Cardiac septum (tissue), 1 donor: ENCODE measurements at regions not wholly inside any gene's neighbourhood (a gene's known extent, or its start where the extent isn't known, plus 50 kb on each side); places are given as distances from the start of the nearest gene placed in this dataset.

Source experiments
- DNase-seq: peaks from one replicate; pipeline ENCODE4 v3.0.0-alpha.2; 2020; ENCODE audit warnings: low spot score
- intact Hi-C: fragments of 100-400 bp; cut with DNase I; formaldehyde crosslinking; loops from one replicate; pipeline ENCODE4 v1.14.0; 2022
- donor health status: DM: no; HTN: no; CAD: no.

DNA sequence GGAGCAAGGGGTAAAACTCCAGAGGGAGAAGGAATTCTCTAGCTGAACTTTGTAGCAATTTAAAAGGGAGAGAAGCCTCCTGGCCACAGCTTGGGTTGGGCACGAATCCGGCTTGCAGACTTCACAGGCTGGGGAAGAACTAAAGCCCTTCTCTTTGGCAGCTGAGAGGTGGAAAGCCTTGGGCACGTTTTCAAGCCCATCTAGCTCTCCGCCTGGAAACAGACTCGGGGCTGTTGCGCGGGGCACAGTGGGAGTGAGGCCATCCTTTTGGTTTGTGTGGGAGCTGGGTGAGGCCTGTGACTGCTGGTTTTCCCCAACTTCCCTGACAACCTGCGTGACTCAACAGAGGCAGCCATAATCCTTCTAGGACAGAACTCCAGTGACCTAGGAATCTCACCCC lies 295.7 kb upstream of the ROBO1 start:
- intact Hi-C loops, result no loop called here
- no peak for DNase-seq

DNA sequence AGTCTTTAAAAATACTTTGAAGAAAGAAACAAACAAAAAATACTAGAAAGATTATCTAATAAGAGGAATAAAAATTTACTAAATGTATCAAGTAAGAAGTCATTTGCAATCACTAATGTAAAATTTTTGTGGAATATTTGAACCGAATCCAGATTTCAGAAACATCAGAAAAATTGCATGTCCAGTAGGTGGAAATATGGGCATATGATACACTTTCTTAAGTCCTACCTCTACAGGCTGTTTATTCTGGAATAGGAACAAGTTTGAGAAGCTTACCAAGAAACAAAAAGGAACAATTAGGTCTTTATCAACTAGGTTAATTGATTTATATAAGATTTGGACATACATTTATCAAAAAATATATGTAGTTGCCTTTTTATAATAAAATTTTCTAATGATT lies 292.9 kb upstream of the ROBO1 start:
- DNase-seq, result no peak
- intact Hi-C loops, result no loop called here

DNA sequence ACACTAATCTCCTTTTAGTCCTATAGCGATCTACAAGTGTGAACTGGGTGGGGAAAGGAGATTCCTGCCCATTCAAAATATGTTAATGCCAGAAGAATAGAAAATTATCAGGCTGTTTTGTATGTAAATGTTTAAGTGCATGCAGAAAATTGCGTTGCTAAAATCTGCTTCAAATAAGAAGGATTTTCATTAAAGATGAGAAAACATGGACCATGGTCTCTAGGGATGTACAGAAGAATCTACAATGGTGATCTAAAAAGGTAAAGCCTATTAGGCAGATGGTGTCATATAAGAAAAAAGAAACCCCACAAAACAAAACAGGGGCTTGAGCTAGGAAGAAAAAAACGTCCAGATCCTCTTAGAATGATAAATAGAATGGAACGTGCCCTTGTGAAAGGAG lies 287.5 kb upstream of the ROBO1 start:
- intact Hi-C loops, result no loop called here

DNA sequence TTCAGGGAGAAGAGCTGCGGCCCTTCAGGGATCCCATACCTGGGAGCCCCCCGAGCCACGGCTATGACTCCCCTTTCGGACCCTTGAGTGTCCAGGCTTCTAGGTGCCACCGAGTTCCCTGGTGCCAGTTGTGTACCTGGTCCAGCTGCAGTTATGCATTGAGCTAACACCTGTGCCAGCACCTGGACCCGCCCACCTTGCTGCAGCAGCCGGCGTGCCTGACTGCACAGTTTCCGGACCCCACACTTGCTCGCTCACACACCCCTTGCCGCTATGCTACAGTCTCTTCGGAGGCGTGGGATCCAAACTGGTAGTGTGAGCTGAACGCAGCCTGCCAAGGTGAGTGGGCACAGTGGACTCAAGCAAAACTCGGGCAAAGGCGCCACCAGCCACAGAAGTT lies 284.5 kb upstream of the ROBO1 start:
- intact Hi-C loops, result no loop called here

More for the DNA sequence above, 287.5 kb upstream of the ROBO1 start:
- no peak for DNase-seq

DNA sequence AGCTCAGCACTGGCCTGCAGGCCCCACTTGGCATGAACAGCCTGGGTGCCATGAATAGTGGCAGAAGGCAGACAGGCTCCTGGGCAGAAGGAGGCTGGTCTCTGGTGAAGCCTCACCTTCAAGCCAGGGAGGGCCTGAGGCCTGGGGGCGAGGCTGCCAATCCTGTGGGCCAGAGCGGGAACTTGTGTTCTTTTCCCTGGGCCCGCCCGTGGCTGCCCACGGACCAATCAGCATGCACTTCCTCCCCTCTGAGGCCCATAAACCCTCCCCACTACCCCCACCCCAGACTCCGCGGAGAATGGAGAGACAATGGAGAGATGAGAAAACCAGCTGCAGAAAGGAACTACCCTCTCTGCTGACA lies 283.8 kb upstream of the ROBO1 start:
- DNase-seq, result no peak
- intact Hi-C loops, result no loop called here

More for the DNA sequence above, 284.5 kb upstream of the ROBO1 start:
- DNase-seq, result no peak

DNA sequence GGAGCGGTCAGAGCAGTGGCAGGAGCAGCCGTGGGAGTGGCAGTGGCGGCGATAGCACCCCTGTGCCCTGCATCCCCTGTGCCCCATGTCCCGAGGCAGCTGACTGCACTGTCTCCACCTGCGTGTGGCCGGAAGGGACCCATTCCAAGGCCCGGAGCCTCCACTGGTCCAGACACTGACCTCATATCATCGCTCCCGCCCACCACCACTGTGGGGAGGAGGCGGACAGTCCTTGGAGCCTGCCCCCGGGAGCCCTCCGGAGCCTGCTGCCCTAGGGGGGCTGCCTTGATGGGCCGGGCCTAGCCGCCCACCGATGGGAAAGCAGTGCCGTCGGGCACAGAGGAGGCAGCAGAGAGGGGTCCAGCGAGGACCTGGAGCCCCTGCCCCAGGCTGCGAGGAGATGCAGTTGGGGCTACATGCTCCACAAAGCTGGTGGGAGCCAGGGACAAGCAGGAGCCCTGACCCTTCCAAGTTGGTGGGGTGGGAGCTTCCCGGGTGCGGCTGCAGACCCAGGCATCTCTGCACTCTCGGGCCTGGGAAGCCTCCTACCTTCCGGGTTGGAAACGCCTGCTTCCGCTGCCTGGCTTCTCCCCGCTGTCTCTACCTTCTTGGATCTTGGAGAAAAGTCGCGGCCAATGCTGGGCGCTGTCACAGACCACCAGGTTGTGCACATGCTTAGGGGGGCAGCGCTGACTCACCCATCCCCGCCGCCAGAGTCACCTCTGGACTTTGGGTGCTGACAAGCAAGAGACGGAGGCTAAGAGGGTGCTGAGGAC lies 283.2 kb upstream of the ROBO1 start:
- intact Hi-C loops, result no loop called here
- DNase-seq, result no peak

DNA sequence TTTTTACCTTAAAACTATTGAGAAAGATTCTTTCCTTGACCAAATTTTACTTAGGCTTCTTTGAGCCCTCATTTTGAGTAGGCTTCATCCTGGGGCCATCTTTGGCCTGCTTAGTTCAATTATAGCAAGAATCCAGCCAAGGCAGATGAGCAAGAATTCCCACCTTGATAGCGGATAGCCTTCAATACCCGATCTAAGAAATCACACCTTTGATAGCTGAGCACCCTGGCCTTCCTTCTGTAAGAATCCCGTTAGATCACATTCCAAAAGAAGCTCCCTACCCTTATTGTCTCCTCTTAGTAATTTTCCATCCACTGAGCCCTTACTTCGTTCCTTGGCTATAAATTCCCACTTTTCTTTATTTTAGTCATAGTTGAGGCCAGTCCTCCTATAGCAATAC lies 275.4 kb upstream of the ROBO1 start:
- DNase-seq, result no peak
- intact Hi-C loops, result no loop called here

DNA sequence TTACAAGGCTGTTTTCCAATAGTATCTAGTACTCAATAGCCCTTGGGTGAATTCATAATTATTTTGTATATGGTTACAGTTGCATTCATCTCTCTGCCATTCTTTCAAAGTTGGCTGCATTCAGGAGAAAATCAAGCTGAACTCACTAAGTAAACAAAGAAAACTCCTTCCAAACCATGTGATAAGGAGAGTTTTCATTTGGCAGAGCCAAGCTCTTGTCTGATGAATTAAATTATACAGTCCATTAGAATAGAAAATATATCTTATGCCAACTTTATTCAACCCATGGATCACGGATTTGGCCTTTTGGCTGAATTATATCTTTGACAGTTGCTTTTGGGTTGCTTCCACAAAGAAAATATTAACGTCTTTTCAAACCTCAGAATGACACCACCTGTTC lies 272.3 kb upstream of the ROBO1 start:
- DNase-seq, result no peak
- intact Hi-C loops, result no loop called here

DNA sequence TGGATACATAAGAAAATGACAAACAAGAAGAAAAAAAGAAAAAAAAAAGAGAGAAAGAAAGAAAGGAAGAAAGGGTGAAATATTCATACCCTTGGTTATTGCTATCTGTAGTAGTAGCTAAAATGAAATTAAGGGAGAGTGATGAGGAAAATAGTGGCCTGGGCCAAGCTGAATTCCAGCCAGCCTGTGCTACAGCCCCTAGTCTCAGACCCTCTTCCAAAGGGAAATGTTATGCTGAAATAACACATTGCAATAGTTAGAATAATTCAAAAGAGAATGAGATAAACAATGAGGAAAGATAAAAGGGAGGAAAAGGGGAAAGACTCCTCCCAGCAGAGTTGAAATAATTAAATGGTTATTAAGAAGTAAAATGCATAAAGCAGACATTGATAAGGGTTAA lies 268.4 kb upstream of the ROBO1 start:
- DNase-seq, result no peak
- intact Hi-C loops, result no loop called here

DNA sequence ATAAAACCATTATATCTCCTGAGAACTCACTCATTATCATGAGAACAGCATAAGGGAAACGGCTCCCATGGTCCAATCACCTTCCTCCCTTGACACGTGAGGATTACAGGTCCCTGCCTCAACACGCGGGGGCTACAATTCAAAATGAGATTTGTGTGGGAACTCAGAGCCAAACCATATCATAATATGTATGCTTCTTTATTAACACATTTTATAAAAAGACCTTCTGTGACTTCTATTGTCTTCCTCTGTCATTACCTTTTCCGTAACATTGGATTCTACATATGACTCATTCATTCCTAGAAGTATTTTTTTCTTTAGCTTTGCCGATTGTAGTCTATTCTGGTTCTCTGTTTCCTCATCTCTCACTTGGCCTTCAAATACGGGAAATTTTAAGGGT lies 267.2 kb upstream of the ROBO1 start:
- no peak for DNase-seq
- intact Hi-C loops, result no loop called here

DNA sequence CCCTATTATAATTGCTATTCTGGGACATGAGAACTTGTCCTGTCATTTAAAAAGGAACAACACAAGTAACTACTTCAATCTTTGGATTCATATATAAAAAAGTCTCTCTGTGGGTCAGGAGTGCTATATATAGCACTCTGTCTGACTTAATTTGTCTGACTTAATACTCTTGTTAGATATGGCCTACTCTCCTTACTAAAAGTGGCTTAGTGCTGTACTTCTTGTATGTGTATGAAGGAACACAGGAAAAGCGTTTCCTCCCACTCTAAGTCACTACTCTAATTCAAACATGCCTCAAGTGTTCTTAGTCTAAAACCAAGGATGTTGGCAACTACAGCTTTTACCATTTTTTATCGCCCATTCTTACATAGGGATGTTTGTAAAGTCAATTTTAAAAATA lies 255.2 kb upstream of the ROBO1 start:
- no peak for DNase-seq
- intact Hi-C loops, result no loop called here

DNA sequence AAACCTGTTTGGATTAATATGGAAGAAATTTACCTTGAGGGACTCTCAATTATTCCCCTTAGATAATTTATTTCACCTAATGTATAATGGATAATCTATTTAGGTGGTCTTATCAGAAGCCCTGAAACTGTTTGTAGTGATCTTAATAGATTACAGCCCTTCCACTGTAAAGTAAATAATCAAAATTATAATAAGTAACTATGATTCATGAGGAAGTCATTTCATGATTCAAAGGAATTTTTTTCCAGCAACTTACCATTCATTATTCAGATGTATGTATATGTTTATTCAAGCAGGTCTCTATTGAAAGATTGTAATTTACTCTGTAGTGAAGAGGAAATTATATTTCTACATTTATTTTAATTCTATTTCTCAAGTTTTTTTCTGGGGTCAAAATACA lies 250.6 kb upstream of the ROBO1 start:
- DNase-seq, result no peak
- intact Hi-C loops, result no loop called here

DNA sequence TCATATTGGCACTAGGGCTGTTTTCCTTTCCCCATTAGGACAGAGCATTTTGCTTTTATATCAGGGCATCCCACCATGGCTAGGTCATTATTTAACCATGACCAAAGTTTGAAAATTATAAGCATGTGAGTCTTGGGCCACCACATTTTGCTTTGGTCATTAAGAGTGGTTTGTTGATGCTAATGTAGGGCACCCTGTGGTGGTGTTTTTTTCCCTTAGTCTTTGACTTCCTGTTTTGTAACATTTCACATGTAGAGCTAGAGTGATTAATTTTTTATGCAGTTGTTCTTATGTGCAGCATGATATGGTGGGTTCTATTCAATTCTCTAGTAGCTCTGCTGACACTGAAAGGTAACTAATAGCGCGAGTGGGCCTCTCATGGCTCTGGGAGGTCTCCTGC lies 249.6 kb upstream of the ROBO1 start:
- intact Hi-C loops, result no loop called here
- no peak for DNase-seq

DNA sequence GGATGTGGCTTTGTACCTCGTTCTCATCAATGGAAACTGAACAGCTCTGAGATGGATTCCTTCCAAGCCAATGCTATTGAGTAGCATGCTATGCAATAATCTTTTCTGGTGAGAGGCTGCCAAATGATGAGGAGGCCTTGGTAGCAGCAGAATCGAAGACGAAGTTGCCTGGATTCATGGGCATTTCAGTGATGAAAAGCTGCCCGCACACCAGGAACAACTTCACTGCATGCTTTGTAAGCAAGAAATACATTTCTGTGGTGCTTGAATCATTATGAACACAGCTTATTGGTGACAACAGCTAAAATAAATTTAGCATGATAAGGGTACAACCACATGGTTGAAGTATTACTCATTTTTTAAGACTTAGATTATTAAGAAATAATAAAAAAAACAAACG lies 246.8 kb upstream of the ROBO1 start:
- intact Hi-C loops, result no loop called here
- DNase-seq, result no peak

DNA sequence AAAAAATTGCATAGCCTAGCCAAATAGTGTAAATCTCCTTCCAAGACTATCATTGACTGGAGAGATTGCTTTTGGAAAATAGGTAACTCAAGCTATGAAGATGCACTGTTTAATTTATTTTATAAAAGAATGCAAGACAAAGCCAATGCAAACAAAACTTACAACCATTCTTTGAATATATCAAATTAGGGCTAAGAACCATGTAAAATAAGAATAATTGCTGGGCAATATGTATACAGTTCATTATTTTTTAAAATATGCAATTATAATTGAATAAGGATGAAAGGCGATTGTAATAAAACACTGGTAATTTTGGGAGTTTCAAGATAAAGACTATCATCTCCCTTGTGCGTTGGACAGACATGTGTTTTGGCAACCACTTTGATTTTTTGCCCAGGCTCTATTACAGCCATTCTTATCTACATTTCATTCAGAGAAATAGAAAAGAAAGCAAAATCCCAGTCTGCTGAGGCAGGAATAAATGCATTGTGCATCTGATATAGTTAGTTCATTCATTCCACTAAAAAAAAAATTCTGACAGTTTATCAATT lies 242.3 kb upstream of the ROBO1 start:
- no peak for DNase-seq
- intact Hi-C loops, result no loop called here

DNA sequence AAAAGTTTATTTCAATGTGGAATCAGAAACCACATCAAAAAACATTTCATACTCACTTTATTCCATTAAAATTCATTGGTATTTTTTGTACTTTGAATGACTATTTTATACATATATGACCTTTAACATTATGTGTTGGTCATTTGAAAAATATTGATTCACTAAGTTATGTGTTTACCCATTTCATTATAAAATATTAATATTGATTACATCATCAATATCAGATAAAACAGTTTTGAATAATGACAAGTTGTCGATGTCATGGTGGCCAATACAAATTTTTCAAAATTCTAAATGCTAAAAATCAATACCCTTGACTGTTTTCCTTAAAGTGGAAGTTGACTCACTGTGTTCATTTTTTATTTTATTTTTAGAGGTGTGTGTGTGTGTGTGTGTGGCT lies 239.7 kb upstream of the ROBO1 start:
- DNase-seq, result no peak
- intact Hi-C loops, result no loop called here

DNA sequence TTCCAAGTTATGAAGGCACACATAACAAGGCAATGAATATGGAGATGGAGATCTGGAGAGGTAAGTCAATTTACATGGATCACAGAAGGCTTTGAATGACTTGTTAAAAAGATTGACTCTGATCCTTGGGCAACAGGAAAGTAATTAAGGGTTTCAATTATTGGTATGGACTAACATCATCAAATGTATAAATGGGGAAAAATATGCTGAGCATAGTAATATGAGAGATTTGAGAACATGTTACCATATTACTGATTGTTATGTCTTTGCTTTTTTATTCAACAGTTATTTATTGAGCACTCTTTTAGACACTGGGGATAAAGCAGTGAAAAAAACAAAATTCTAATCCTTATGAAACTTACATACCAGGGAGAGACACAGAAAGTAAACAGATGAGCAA lies 238.5 kb upstream of the ROBO1 start:
- intact Hi-C loops, result no loop called here
- DNase-seq, result no peak

DNA sequence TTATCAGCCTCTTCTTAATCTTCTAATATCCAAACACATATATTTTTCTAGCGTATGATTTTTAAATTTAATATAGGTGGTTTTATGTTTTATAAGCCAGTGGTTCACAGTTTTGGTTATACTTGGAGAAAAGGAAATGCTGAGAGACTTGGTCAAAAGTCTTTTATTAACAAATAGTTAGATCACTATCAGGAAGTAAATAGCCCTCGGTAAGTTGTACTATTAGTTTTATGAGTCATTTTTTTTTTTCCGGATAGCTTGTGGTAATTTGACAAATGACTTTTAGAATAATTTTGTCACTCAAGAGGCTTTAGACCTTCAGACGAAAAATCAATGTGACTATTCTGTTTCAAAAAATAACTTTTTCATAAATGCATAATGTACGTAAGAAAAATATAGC lies 232.2 kb upstream of the ROBO1 start:
- no peak for DNase-seq
- intact Hi-C loops, result no loop called here

DNA sequence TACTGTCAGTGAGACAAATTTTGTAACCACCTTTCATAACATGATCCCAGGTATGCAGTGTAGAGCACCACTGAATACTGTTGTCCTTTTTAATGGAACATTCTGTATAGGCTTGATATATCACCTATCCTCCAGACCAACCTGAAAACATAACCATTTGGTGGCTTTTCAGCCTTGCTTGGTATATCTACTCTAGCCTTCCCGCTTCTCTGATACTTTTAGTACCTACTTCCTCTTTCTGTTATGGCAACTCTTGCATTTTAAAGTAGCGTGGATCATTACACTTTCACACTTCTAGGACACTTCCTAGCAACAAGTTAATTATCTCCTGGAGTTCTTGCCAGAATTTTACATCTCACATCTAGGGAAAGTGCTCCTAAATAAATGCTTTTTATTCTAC lies 226.6 kb upstream of the ROBO1 start:
- intact Hi-C loops, result no loop called here
- DNase-seq, result no peak

DNA sequence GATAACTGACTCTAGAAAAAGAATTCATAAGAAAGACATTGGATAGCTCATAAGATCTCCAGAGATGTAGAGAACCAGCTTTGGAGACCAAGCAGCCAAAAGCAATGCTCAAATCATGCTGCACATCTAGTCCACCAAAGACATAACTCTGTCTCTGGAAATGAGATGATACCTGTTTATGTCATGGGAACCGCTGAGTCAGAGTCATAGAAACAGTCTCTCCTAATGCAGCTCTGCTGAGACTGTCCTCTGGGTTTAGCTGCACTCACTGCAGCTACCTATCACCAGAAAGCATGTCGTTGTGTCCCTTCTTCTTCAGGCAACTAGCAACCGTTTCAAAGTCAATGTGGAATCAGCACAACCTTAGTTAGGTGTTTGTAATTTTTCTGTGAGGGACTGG lies 218.5 kb upstream of the ROBO1 start:
- intact Hi-C loops, result no loop called here
- DNase-seq, result no peak

DNA sequence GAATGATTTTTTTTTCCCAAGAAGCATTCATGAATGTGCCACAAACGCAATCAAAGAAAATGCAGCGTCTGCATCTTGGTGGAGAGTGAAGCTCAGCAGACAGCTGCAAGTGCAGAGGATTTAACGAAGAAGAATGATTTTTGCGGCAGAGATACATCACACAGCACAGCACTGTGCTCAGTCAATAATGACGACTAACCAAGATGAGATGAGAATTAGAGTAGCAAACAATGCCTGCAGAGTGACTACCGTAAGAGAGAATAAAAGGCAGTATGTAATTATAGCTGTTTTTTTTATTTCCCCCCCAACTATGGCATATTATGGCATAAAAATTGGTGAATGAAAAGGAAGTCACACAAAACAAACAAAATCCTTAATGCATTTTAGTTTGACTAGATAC lies 218.0 kb upstream of the ROBO1 start:
- intact Hi-C loops, result no loop called here
- no peak for DNase-seq

DNA sequence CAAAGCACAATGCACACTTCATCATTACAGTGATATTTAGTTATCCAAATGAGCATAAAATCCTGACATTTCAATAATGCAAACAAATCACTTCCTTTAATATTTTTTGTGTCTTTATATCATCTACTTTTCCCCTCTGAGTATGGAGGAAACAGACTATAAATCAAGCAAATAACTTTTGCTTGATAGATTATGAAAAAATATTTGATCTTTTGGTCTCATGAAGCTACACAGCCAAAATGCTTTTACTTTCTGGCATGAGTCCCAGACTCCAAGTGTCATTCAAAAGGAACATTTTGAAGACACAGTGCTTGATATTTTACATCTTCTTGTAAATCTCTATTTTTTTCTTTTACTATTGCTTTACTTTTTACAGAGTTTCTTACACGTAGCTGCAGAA lies 215.3 kb upstream of the ROBO1 start:
- DNase-seq, result no peak
- intact Hi-C loops, result no loop called here
